ENCODE measurements at regions not wholly inside any gene's neighbourhood (a gene's known extent, or its start where the extent isn't known, plus 50 kb on each side); places are given as distances from the start of the nearest gene placed in this dataset.

- TF ChIP-seq POLR2AphosphoS5 (IDR thresholded peaks at IDR 0.05), result no peak
- no peak for TF ChIP-seq CTCF (IDR thresholded peaks at IDR 0.05 in 8 of 11, conservative IDR thresholded peaks at IDR 0.05 in 3 of 11)
- no peak for TF ChIP-seq POLR2A (IDR thresholded peaks at IDR 0.05)
- no peaks in the 10 kb centered on the region for H3K4me1 ChIP-seq
- H3K36me3 ChIP-seq, result no peaks in the 10 kb centered on the region
- intact Hi-C loops (cut with DNase I; ENCODE audit: low total_unique reads), result no loop called here
- H3K9me3 ChIP-seq, result peaks cover 0 to 11% (median 8%) of the 10 kb centered on the region in 8 donors
- no peak for DNase-seq
- no peak overlapping the region for H3K4me3 ChIP-seq
- peaks cover 0 to 3% (median 0%) of the 10 kb centered on the region in 7 donors for H3K27me3 ChIP-seq (replicated peaks in 1 of 7)
- no peak overlapping the region for H3K27ac ChIP-seq
Observed at GRCh38 chr4:18631586-18631985, 610.0 kb upstream of the LCORL start.

GRCh38 chr4:18630218-18631110 is 608.9 kb upstream of the LCORL start:
- intact Hi-C loops (cut with DNase I; ENCODE audit: low total_unique reads), result no loop called here
- no peak overlapping the region for H3K27ac ChIP-seq
- peaks cover 0 to 3% (median 0%) of the 10 kb centered on the region in 7 donors for H3K27me3 ChIP-seq (replicated peaks in 1 of 7)
- 89 to 94% (median 91%) methylated on average over 9 to 29 of the region's 29 CpGs for WGBS, 5 donors
- TF ChIP-seq POLR2A (IDR thresholded peaks at IDR 0.05), result no peak
- H3K4me1 ChIP-seq, result no peaks in the 10 kb centered on the region
- no peaks in the 10 kb centered on the region for H3K36me3 ChIP-seq
- peaks cover 0 to 11% (median 8%) of the 10 kb centered on the region in 8 donors for H3K9me3 ChIP-seq
- DNase-seq, result no peak
- no peak overlapping the region for H3K4me3 ChIP-seq

GRCh38 chr4:18627447-18628005 is 606.0 kb upstream of the LCORL start:
- peaks cover 0 to 11% (median 8%) of the 10 kb centered on the region in 8 donors for H3K9me3 ChIP-seq
- H3K4me3 ChIP-seq, result no peak overlapping the region
- no peaks in the 10 kb centered on the region for H3K36me3 ChIP-seq
- H3K27me3 ChIP-seq (replicated peaks in 1 of 7), result peaks cover 0 to 3% (median 0%) of the 10 kb centered on the region in 7 donors
- TF ChIP-seq POLR2A (IDR thresholded peaks at IDR 0.05), result no peak
- no peak for TF ChIP-seq POLR2AphosphoS5 (IDR thresholded peaks at IDR 0.05)
- TF ChIP-seq CTCF (IDR thresholded peaks at IDR 0.05 in 8 of 11, conservative IDR thresholded peaks at IDR 0.05 in 3 of 11), result no peak
- no peaks in the 10 kb centered on the region for H3K4me1 ChIP-seq
- WGBS, 5 donors, result 87 to 97% (median 88%) methylated on average over 2 of the region's 2 CpGs
- no peak overlapping the region for H3K27ac ChIP-seq
- DNase-seq, result no peak
- intact Hi-C loops (cut with DNase I; ENCODE audit: low total_unique reads), result no loop called here

GRCh38 chr4:18626996-18627395 is 605.4 kb upstream of the LCORL start:
- H3K27ac ChIP-seq, result no peak overlapping the region
- H3K36me3 ChIP-seq, result no peaks in the 10 kb centered on the region
- H3K4me1 ChIP-seq, result no peaks in the 10 kb centered on the region
- peaks cover 0 to 11% (median 8%) of the 10 kb centered on the region in 8 donors for H3K9me3 ChIP-seq
- intact Hi-C loops (cut with DNase I; ENCODE audit: low total_unique reads), result no loop called here
- no peak for DNase-seq
- no peak overlapping the region for H3K4me3 ChIP-seq
- peaks cover 0 to under 1% (median 0%) of the 10 kb centered on the region in 7 donors for H3K27me3 ChIP-seq (replicated peaks in 1 of 7)
- 58 to 84% (median 76%) methylated on average over 2 of the region's 2 CpGs for WGBS, 5 donors
- TF ChIP-seq POLR2A (IDR thresholded peaks at IDR 0.05), result no peak
- no peak for TF ChIP-seq CTCF (IDR thresholded peaks at IDR 0.05 in 8 of 11, conservative IDR thresholded peaks at IDR 0.05 in 3 of 11)
- TF ChIP-seq POLR2AphosphoS5 (IDR thresholded peaks at IDR 0.05), result no peak
